ENCODE measurements at regions not wholly inside any gene's neighbourhood (a gene's known extent, or its start where the extent isn't known, plus 50 kb on each side); places are given as distances from the start of the nearest gene placed in this dataset.

- DNase-seq = no peak
Observed at GRCh38 chr11:92709329-92709728, 260.1 kb upstream of the MTNR1B start.

DNA sequence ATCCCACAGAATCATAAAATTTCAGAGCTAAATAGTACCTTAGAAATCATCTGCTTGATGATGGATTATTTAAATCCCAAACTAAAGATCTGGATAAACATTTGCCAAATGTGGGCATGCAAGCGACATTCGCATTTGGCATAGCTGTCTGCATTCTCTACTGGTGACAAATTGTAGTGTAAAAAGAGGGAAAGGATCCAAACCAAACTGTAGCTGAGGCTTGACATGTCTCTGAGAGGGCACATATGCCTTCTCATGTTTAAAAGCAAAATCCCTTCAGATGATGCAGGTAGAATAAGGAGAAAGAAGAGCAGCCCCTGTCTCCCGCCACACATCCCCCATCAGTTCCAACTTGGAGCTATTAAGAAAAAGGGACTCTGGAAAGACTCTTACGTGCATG lies 257.5 kb upstream of the MTNR1B start:
- no peak for DNase-seq

- no peak for DNase-seq
Observed at GRCh38 chr11:92714111-92714510, 255.3 kb upstream of the MTNR1B start.

DNA sequence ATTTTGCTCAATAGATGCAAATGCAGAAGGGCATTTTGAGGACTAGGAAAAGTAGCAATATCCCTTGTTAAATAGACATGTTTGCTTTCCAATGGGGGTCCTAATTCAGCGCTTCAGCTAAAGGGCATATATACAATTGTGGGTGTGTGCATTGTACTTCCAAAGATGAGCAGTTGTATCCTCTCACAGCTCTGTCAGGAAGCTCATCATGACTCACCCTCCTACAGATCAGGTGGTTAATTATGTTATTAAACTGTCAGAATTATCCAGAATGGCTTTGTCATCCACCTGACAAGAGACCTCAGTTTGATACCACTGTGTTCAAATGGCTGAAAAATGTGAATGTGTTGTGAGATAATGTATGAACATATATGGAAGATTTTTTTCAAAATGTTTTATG lies 252.2 kb upstream of the MTNR1B start:
- DNase-seq = no peak

DNA sequence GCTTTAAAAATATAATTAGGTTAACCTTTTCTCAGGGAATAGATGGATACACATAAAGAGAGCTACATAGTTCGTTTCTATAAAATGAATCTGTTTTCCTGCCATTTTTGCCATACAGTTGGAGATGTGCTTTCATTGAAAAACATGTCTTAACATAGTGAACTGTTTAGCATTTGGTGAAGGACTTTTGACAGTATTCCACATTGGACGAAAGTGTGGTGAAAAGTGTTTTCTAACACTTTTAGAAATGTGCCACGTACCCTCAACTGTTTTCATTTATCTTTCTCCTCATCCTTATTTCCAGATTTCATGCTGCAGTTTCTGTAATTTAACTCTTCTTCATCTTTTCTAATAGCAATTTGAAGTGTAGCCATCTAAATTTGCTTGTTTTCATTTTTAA lies 249.1 kb upstream of the MTNR1B start:
- DNase-seq = no peak

GRCh38 chr11:92725352-92725751 lies 244.1 kb upstream of the MTNR1B start:
- DNase-seq = no peak

DNA sequence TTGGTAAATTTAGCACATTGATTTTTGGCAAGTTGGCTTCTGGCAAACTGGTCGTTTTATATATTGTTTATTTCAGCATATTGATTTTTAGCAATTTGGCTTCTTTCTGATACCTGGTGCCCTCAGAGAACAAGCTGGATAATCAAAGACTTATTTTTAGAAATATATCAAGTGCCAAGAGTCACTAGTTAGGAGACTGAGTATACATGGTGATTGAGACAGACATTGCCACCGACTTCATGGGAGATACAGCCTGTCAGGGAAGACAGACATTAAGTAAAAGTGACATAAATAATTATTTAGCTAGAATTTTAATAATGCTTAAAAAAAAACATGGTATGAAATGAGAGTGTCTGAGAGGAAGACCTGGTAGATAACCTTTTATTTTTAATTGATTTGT lies 242.3 kb upstream of the MTNR1B start:
- DNase-seq = no peak

DNA sequence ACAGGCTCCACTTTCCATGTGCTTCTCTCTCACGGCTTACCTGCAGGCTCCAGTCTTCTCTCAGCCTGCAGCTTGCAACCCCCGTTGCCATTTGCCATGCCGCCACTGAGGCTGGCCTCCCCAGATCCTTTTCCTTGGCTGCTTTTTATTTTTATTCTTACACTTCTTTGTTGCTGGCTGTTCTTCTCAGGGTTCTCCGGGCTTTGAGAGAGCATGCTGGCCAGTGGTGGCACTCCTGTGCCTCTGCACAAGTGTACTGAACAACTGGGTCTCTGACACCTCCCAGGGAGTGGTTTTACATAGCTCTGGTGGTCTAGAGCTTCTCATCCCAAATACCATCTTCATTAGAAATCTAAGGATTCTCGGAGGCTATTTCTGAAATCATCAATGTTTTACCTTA lies 241.7 kb upstream of the MTNR1B start:
- no peak for DNase-seq

DNA sequence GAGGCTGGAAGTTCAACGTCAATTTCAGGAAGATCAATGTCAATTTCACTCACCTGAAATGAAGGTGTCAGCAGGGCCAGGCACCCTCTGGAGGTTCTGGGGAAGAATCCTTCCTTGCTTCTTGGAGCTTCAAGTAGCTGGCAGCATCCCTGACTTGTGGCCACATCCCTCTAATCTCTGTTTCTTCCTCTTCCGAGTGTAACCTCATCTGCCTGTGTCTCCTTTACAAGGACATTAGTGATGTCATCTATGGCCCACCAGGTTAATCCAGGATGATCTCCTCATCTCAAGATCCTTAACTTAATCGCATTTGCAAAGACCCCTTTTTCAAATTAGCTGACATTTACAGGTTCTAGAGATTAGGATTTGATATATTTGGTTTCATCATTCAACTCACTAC lies 240.8 kb upstream of the MTNR1B start:
- DNase-seq = no peak

- no peak for DNase-seq
Observed at GRCh38 chr11:92735039-92735438, 234.4 kb upstream of the MTNR1B start.

DNA sequence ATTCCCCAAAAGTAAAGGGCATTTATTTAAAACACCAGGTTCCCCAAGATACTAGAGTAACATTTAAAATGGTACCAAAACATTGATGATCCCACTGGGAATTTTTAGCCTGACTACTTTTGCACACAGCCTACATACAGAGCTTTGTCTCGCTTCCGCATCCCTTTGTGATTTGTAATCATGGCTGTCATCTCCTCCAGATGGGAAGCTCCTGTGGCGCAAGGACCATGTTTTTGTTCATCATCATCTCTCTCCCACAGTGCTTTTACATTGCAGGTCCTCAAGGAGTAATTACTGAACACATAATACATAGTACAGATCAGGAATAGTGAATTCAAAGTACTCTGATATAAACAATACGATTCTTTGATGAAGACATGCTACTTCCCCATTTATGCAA lies 231.2 kb upstream of the MTNR1B start:
- DNase-seq = no peak

GRCh38 chr11:92739041-92739440 lies 230.4 kb upstream of the MTNR1B start:
- DNase-seq = no peak

- DNase-seq = no peak
Observed at GRCh38 chr11:92739491-92739890, 230.0 kb upstream of the MTNR1B start.

GRCh38 chr11:92740276-92740675 lies 229.2 kb upstream of the MTNR1B start:
- DNase-seq = no peak

DNA sequence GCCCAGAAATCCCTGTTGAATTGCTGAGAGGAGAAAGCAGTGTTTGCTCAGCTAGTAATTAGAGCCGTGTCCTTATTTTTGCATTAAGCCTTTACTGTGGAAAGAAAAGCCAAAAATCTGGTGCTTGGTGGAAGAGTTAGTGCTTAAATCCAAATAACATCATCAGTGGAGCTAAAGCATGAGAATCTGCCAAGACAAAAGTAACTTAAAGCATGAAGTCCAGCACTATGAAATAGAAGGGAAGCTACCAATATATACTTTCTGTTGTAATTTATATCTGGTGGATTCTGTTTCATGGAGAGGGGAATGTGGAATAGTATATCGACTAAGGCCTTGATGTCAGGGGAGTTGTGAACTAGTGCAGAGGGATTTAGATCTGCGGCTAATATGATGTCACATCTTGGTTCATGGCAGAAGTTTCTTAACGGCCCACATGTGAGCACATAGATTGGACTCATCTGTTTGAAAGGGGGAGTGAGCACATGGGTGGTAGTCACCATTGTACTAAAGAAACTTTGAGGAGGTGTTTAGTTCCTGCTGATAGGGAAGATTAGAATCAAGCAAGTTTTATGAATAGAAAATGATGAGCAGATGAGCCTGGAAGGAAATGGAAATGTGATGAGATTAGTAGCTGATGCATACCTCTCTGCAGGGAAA lies 224.4 kb upstream of the MTNR1B start:
- no peak for DNase-seq

GRCh38 chr11:92750794-92751193 lies 218.7 kb upstream of the MTNR1B start:
- no peak for DNase-seq

DNA sequence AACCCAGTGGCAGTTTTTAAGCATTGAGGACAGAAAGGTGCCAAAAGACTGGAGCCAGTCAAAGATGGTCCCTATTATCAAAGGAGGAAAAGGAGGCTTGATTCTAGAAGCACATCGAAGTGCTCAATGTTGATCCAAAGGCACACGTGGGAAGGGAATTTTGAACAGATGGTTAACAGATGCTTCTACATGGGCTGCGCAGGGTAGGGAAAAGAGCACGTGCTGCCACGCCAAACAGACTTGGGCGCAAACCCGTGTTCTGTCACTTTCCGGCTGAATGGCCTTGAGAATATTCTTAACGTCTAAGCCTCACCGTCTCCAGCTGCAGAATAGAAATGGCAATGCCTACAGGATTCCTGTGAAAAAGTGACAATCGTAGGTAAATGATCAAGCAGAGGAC lies 217.9 kb upstream of the MTNR1B start:
- no peak for DNase-seq

DNA sequence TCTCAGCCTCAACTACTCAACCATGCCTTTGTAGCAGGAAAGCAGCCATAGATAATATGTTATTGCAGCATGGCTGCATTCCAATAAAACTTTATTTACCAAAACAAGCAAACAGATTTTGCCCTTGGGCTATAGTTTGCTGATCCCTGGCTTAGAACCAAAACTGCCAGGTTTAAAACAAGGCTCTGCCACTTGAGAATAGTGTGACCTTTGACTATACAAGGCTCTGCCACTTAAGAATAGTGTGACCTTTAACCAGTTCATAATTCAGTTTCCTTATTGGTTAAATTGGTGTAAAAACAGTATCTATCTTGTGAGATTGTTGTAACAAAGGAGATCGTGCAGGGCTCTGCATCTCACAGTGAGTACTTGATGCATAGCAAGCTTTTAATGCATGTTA lies 217.3 kb upstream of the MTNR1B start:
- DNase-seq = no peak

GRCh38 chr11:92753161-92753560 lies 216.3 kb upstream of the MTNR1B start:
- DNase-seq = no peak

DNA sequence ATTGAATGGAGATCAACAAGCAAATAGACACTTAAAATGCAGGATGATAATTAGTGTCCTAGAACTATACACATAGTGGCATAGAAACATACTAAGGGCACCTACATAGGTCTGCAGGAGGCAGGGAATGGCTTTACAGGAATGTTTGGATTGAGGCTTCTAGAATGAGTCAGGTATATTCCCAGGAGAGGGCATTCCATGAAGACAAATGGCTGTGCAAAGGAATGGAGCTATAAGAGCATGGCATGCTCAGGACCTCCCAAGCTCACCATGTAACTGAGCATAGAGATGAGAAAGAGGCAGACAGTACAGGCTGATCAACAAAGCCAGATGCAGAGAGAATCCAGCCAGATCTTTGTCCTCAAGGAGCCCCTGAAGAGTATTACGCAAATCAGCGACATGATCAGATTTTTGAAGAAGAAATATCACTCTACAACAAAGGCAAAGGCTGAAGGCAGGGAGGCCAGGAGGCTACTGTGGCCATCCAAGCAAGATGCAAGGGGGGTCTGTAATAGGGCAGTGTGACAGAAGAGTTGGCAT lies 211.1 kb upstream of the MTNR1B start:
- DNase-seq = no peak

DNA sequence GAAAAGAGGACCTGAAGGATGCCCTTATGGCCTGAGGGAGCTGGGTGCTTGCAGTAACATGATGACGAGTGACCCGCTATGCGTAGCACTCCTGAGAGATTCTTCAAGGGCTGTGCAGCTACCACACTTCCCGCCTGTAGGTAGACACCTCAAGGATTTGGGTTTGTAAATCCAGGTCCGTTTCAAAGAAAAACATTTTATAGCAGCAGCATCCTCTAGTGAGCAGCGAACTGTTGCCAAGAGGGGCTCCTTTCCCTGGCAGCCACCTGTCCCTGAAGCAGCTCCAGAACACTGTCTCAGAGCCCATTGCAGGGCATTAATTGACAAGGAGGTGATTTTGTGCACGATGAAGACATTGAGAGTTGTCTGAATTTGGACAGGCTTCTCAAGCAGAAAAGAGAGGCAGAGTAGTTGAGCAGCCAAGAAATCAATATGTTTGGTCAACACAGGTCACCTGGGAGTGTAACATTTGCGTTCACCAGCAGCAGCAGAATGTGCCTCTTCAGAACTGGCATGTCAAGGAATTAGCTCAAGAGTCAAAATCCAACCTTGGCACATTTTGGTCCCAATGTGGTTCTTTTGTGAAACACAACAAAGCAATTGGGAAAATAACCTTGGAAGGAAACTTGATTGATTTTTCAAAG lies 209.8 kb upstream of the MTNR1B start:
- DNase-seq = no peak

DNA sequence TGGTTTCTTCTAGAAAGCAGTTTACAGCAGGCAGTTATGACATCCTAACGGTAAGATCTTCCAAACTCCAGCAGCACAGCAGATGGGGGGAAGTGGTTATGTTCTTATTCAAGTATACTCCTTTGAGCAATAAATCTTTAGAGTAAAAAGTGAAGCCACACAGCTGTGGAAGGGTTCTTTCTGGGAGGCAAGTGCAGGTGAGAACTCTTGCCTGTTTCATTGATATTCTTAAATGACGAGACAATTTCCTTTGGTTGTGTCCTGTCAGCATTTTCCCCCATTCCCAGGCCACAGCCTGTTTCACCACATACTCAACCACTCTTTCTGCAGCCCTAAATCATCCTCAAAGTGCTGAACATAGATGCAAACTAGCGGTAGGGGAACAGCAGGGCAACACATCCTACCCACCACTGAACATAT lies 207.3 kb upstream of the MTNR1B start:
- DNase-seq = no peak

GRCh38 chr11:92763336-92763735 lies 206.1 kb upstream of the MTNR1B start:
- no peak for DNase-seq

- no peak for DNase-seq
Observed at GRCh38 chr11:92764128-92764527, 205.3 kb upstream of the MTNR1B start.
